ENCODE measurements at regions not wholly inside any gene's neighbourhood (a gene's known extent, or its start where the extent isn't known, plus 50 kb on each side); places are given as distances from the start of the nearest gene placed in this dataset.

DNA sequence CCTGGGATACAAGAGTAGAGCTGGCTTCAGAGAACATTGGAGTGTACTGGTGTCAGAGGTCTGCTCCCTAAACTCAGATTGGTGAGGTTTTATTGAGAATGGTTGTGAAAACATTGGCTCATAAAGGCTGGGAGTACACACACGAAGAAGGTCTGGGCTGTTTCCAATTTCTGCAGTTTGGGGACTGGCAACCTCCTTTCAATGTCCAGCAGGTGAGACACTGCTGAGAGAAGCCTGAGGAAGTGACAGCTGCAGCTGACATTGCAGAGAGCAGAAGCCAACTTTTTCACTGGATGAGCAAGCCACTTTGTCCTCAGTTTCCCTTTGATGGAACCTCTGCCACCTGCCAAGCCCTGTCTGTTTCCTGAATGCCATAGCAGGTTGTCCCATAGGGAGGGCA, 346.6 kb upstream of the SPRED2 start:
- TF ChIP-seq, protein P1, sequence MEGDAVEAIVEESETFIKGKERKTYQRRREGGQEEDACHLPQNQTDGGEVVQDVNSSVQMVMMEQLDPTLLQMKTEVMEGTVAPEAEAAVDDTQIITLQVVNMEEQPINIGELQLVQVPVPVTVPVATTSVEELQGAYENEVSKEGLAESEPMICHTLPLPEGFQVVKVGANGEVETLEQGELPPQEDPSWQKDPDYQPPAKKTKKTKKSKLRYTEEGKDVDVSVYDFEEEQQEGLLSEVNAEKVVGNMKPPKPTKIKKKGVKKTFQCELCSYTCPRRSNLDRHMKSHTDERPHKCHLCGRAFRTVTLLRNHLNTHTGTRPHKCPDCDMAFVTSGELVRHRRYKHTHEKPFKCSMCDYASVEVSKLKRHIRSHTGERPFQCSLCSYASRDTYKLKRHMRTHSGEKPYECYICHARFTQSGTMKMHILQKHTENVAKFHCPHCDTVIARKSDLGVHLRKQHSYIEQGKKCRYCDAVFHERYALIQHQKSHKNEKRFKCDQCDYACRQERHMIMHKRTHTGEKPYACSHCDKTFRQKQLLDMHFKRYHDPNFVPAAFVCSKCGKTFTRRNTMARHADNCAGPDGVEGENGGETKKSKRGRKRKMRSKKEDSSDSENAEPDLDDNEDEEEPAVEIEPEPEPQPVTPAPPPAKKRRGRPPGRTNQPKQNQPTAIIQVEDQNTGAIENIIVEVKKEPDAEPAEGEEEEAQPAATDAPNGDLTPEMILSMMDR (IDR thresholded peaks at IDR 0.05; ENCODE audit: control insufficient read depth, insufficient read depth, low read depth, low read length, missing control alignments): no peak
- H3K4me3 ChIP-seq (ENCODE audit: control insufficient read depth, low read depth, low read length): no peak overlapping the region
- no peak for DNase-seq (ENCODE audit: low read depth)

DNA sequence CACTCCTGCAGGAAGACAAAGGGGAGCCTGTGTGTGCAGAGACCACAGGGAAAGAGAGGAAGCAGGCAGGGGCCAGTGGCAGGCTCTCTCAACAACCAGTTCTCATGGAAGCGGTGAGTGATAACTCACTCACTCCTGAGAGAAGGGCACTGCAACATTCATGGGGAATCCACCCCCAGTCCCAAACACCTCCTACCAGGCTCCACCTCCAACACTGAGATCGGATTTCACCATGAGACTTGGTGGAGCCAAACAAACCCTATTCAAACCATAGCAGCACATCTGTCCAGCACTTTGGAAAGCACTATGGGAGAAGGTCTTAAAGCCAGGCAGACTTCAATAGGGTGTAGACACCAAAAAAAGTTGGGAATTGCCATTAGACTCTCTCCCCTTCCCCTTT, 345.7 kb upstream of the SPRED2 start:
- TF ChIP-seq, protein P1 (IDR thresholded peaks at IDR 0.05; ENCODE audit: control insufficient read depth, insufficient read depth, low read depth, low read length, missing control alignments): no peak
- DNase-seq (ENCODE audit: low read depth): no peak
- no peak overlapping the region for H3K4me3 ChIP-seq (ENCODE audit: control insufficient read depth, low read depth, low read length)

DNA sequence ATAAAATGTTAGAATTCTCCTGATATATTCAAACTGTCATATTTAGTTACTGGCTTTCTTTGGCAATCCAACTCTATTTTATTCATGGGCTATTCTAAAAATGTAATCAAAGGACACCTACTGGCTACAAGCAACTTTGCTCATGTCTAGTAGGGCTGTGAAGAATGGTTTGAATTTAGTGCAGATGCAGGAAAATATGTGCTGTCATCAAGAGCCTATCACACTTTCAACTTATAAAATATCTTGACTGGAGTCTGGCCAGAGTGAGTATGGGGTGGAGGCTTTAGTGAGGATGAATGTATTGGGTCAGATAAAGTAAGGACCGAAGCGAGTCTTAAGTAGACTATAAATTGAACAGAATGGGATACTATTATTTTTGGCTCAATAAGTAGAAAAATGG, 343.4 kb upstream of the SPRED2 start:
- no peak for DNase-seq (ENCODE audit: low read depth)
- TF ChIP-seq, protein P1 (IDR thresholded peaks at IDR 0.05; ENCODE audit: control insufficient read depth, insufficient read depth, low read depth, low read length, missing control alignments): no peak
- H3K4me3 ChIP-seq (ENCODE audit: control insufficient read depth, low read depth, low read length): no peak overlapping the region

DNA sequence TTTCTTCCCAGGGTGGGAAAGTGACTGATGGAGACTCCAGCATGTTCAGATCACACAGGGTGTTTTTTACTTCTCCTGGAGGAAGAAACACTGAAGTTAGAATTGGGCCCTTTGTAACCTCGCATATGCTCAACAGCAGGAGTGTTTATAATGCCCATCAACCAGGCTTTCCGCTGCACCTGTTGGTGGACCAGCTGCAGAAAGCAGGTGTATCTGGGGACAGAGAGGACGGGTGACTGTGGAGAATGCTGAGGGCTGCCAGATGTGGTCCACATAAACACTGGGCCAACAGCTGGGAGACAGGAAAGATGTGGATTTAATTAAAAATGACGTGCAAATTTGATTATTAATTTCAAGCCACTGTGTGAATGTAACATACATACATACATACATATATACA, 335.5 kb upstream of the SPRED2 start:
- DNase-seq (ENCODE audit: low read depth): no peak
- TF ChIP-seq, protein P1 (IDR thresholded peaks at IDR 0.05; ENCODE audit: control insufficient read depth, insufficient read depth, low read depth, low read length, missing control alignments): no peak
- no peak overlapping the region for H3K4me3 ChIP-seq (ENCODE audit: control insufficient read depth, low read depth, low read length)

DNA sequence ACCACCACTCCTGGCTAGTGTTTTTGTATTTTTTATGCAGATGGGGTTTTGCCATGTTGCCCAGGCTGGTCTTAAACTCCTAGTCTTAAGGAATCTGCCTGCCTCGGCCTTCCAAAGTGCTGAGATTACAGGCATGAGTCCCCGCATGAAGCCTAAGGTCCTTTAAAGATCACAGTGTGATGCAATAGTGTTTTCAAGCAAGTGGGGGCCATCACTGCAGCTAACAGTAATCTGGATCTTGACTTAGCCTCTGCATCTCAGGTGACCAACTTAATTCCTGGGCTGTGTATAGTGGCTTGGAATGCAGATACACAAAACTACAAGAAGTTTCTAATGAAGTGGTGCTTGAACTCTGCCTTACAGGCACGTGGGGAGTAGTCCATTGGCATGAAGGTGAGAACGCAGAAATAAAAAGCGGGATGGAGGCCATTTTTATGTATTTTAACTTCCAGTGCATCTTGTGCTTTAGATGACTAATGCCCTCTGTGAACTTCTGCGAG, 334.4 kb upstream of the SPRED2 start:
- no peak for DNase-seq (ENCODE audit: low read depth)
- no peak overlapping the region for H3K4me3 ChIP-seq (ENCODE audit: control insufficient read depth, low read depth, low read length)
- TF ChIP-seq, protein P1 (IDR thresholded peaks at IDR 0.05; ENCODE audit: control insufficient read depth, insufficient read depth, low read depth, low read length, missing control alignments): no peak

DNA sequence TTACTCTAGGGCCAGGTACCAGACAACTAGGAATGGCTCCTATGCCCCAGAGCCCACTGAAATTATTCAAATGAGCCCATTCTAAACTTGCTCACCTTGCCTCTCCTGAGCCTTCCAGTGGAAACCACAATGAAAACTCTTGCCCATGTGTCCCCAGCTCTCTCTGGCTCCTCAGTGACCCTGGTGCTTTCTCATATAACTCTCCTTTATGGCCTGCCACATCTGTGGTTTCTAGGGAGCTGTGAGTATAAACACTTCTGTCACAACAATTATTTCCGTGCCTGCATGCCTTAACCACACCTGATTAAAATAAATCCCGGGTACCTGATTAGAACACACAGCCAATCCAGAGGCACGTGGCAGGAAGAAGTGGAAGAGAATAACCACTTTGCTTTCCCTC, 333.0 kb upstream of the SPRED2 start:
- TF ChIP-seq, protein P1 (IDR thresholded peaks at IDR 0.05; ENCODE audit: control insufficient read depth, insufficient read depth, low read depth, low read length, missing control alignments): no peak
- H3K4me3 ChIP-seq (ENCODE audit: control insufficient read depth, low read depth, low read length): no peak overlapping the region
- no peak for DNase-seq (ENCODE audit: low read depth)

DNA sequence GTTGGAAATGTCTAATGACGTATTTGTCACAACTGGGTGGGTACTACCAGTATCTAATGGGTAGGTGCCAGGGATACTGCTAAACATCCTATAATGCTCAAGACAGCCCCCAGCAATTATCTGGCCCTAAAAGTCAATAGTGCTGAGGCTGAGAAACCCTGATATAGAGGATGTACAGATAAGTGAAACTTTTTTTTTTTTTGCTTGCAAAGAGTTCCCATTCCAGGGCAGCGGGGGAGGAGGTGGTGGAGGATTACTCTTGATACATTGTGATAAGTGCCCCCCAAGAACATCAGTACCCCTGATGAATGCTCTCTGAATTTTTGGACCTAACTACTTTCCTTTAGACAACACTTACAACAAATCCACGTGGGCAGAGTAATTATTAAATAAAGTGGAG, 329.7 kb upstream of the SPRED2 start:
- no peak for DNase-seq (ENCODE audit: low read depth)
- TF ChIP-seq, protein P1 (IDR thresholded peaks at IDR 0.05; ENCODE audit: control insufficient read depth, insufficient read depth, low read depth, low read length, missing control alignments): no peak
- H3K4me3 ChIP-seq (ENCODE audit: control insufficient read depth, low read depth, low read length): no peak overlapping the region
